MM.1S (cell line): ENCODE measurements at regions not wholly inside any gene's neighbourhood (a gene's known extent, or its start where the extent isn't known, plus 50 kb on each side); places are given as distances from the start of the nearest gene placed in this dataset.

Source experiments
- DNase-seq: peaks from one replicate; pipeline ENCODE4 v3.0.0-alpha.2; 2015
- H2AFZ ChIP-seq: fragments of 300-600 bp; sonication (generic); 2 replicates; pipeline ENCODE4 v1.6.0; 2016; ENCODE audit warnings: antibody characterized with exemption, low read length
- H3F3A ChIP-seq: fragments of 300-600 bp; sonication (generic); 2 replicates; pipeline ENCODE4 v1.6.1; 2016; ENCODE audit warnings: mild to moderate bottlenecking, antibody characterized with exemption, low read length, moderate library complexity, mixed read lengths; ENCODE audit not compliant: insufficient read depth
- H3K27ac ChIP-seq: fragments of 300-600 bp; sonication (generic); 2 replicates; pipeline ENCODE4 v1.5.1; 2016; ENCODE audit warnings: mild to moderate bottlenecking, low read length
- H3K27me3 ChIP-seq: fragments of 300-600 bp; sonication (generic); replicated peaks from 2 replicates; pipeline ENCODE4 v1.6.0; 2016; ENCODE audit warnings: low read length; ENCODE audit not compliant: insufficient read depth
- H3K36me3 ChIP-seq: fragments of 300-600 bp; sonication (generic); replicated peaks from 2 replicates; pipeline ENCODE4 v1.6.1; 2016; ENCODE audit warnings: mild to moderate bottlenecking, low read length, mixed read lengths; ENCODE audit not compliant: insufficient read depth
- H3K4me1 ChIP-seq: fragments of 300-600 bp; sonication (generic); 2 replicates; pipeline ENCODE4 v1.6.1; 2016; ENCODE audit warnings: low read length, mixed read lengths
- H3K4me2 ChIP-seq: fragments of 300-600 bp; sonication (generic); 2 replicates; pipeline ENCODE4 v1.6.0; 2016; ENCODE audit warnings: low read depth, low read length
- H3K4me3 ChIP-seq: fragments of 300-600 bp; sonication (generic); 2 replicates; pipeline ENCODE4 v1.5.1; 2016; ENCODE audit warnings: low read length, mixed read lengths
- H3K79me2 ChIP-seq: fragments of 300-600 bp; sonication (generic); 2 replicates; pipeline ENCODE4 v1.6.1; 2016; ENCODE audit warnings: mixed run types, low read length, mixed read lengths
- H3K9ac ChIP-seq: fragments of 300-600 bp; sonication (generic); 2 replicates; pipeline ENCODE4 v1.6.1; 2016; ENCODE audit warnings: low read length, mixed read lengths
- H3K9me2 ChIP-seq: fragments of 300-600 bp; sonication (generic); replicated peaks from 2 replicates; pipeline ENCODE4 v1.6.1; 2016; ENCODE audit warnings: mild to moderate bottlenecking, low read length, mixed read lengths; ENCODE audit not compliant: insufficient read depth
- H3K9me3 ChIP-seq: fragments of 300-600 bp; sonication (generic); replicated peaks from 2 replicates; pipeline ENCODE4 v1.6.1; 2016; ENCODE audit warnings: mild to moderate bottlenecking, low read length, mixed read lengths; ENCODE audit not compliant: insufficient read depth
- H4K20me1 ChIP-seq: fragments of 300-600 bp; sonication (generic); 2 replicates; pipeline ENCODE4 v1.6.1; 2016; ENCODE audit warnings: mild to moderate bottlenecking, low read length, moderate library complexity, mixed read lengths; ENCODE audit not compliant: insufficient read depth
- EZH2 ChIP-seq: fragments of 300-600 bp; sonication (generic); optimal IDR thresholded peaks from 2 replicates; pipeline ENCODE3; 2017; ENCODE audit warnings: low read depth, mild to moderate bottlenecking, antibody characterized with exemption, low read length, mixed read lengths
- EZH2phosphoT487 ChIP-seq: fragments of 300-600 bp; sonication (generic); IDR thresholded peaks from 2 replicates; pipeline ENCODE4 v1.6.1; 2018; ENCODE audit warnings: antibody characterized with exemption, low read length
- TF ChIP-seq, protein P1 (sequence below): fragments of 300-600 bp; sonication (generic); IDR thresholded peaks from 2 replicates; pipeline ENCODE4 v1.5.1; 2016; ENCODE audit warnings: antibody characterized with exemption, low read length, mixed read lengths

DNA sequence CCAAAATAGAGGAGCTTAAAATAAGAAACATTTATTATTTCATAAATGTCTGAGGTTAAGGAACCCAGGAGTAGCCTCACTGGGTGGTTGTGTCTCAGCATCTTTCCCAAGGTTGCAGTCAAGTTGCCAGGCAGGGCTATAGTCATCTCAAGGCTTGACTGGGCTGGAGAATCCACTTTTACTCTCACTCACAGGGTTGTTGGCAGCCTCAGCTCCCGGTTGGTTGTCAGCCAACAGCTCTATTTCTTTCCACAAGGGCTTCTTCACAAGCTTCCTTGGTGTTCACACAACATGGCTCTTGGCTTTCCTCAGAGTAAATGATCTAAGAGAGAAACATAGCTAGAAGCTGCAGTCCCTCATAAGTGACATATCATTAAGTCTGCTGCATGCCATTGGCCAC, 55.6 kb upstream of the TEX51 start:
- Histone ChIP-seq H3K9ac (no peak overlapping the region), H3K4me1 (no peaks in the 10 kb centered on the region), H3K36me3 (no peaks in the 10 kb centered on the region), H3K79me2 (no peaks in the 10 kb centered on the region), H3K4me3 (no peak overlapping the region), H3K4me2 (no peak overlapping the region), H3K9me3 (no peaks in the 10 kb centered on the region), H3F3A (no peaks in the 10 kb centered on the region), H2AFZ (no peak overlapping the region), H3K9me2 (no peaks in the 10 kb centered on the region), H3K27ac (no peak overlapping the region), H4K20me1 (no peaks in the 10 kb centered on the region), H3K27me3 (no peaks in the 10 kb centered on the region)
- DNase-seq: no peak
- TF ChIP-seq, protein P1, sequence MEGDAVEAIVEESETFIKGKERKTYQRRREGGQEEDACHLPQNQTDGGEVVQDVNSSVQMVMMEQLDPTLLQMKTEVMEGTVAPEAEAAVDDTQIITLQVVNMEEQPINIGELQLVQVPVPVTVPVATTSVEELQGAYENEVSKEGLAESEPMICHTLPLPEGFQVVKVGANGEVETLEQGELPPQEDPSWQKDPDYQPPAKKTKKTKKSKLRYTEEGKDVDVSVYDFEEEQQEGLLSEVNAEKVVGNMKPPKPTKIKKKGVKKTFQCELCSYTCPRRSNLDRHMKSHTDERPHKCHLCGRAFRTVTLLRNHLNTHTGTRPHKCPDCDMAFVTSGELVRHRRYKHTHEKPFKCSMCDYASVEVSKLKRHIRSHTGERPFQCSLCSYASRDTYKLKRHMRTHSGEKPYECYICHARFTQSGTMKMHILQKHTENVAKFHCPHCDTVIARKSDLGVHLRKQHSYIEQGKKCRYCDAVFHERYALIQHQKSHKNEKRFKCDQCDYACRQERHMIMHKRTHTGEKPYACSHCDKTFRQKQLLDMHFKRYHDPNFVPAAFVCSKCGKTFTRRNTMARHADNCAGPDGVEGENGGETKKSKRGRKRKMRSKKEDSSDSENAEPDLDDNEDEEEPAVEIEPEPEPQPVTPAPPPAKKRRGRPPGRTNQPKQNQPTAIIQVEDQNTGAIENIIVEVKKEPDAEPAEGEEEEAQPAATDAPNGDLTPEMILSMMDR: no peak
- TF ChIP-seq EZH2: no peak
- TF ChIP-seq EZH2phosphoT487: no peak

DNA sequence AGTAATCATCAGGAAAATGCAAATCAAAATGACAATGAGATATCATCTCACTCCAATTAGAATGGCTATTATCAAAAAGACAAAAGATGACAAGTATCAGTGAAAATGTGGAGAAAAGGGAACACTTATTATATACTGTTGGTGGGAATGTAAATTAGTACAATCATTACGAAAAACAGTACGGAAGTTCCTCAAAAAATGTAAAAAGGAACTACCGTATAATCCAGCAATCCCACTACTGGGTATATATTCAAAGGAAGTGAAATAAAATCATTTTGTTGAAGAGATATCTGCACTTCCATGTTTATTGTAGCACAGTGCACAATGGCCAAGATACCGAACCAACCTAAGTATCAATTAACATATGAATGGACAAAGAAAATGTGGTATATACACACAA, 52.4 kb upstream of the TEX51 start:
- Histone ChIP-seq H3K9me2 (no peaks in the 10 kb centered on the region), H3K4me2 (no peak overlapping the region), H3F3A (no peaks in the 10 kb centered on the region), H3K4me3 (no peak overlapping the region), H3K4me1 (no peaks in the 10 kb centered on the region), H3K36me3 (no peaks in the 10 kb centered on the region), H3K9me3 (no peaks in the 10 kb centered on the region), H3K9ac (no peak overlapping the region), H3K27ac (no peak overlapping the region), H4K20me1 (no peaks in the 10 kb centered on the region), H3K79me2 (no peaks in the 10 kb centered on the region), H3K27me3 (no peaks in the 10 kb centered on the region), H2AFZ (no peak overlapping the region)
- DNase-seq: no peak
- TF ChIP-seq, protein P1: no peak
- no peak for TF ChIP-seq EZH2phosphoT487
- TF ChIP-seq EZH2: no peak
